Motor neuron (in vitro differentiated cells): ENCODE measurements at regions not wholly inside any gene's neighbourhood (a gene's known extent, or its start where the extent isn't known, plus 50 kb on each side); places are given as distances from the start of the nearest gene placed in this dataset.
A peak's percentile ranks its signal among the peaks of the same experiment; 100 is the strongest.
"Not testable (repeated sequence)": the region's sequence is repeated elsewhere in the genome, so short reads cannot be mapped to it uniquely, and the experiment has no call there.

ENCODE experiments used
- ATAC-seq, 8 experiments: fragments of 200-7000 bp; cut with Tn5 transposase; replicated peaks in 6 of 8; 2 replicates each; pipeline ENCODE4 v1.8.0; 2021; ENCODE audit warnings: mild to moderate bottlenecking in 8 of 8, moderate library complexity in 8 of 8
- H3K27ac ChIP-seq, 2 donors: fragments of 250-450 bp; sonication (Bioruptor Pico); 2 replicates each; pipeline ENCODE4 v1.9.0; 2021; ENCODE audit warnings: antibody characterized with exemption in 2 of 2, mild to moderate bottlenecking in 2 of 2, moderate library complexity in 1 of 2
- H3K4me1 ChIP-seq, 2 donors: fragments of 250-450 bp; sonication (Bioruptor Pico); replicated peaks in 1 of 2; 2 replicates each; pipeline ENCODE4 v1.6.1; 2021; ENCODE audit warnings: antibody characterized with exemption in 2 of 2, mild to moderate bottlenecking in 2 of 2, moderate library complexity in 1 of 2
- H3K4me3 ChIP-seq, 5 donors: fragments of 250-450 bp; sonication (Bioruptor Pico); 2 replicates each; pipeline ENCODE4 v1.9.0; 2021; ENCODE audit warnings: antibody characterized with exemption in 5 of 5, mild to moderate bottlenecking in 5 of 5, moderate library complexity in 4 of 5
- WGBS, 10 experiments: fragments of 450-650 bp; shearing (Covaris generic); methylation state at CpG; one replicate each; pipeline ENCODE4 v1.0.0; 2022; 5-methylcytosine and 5-hydroxymethylcytosine counted together
- in situ Hi-C, 9 experiments: fragments of 400-800 bp; cut with MboI; loops; one replicate each; pipeline ENCODE4 v1.15.0; 2021; ENCODE audit warnings: low sequenced_read_pairs in 9 of 9, low pct_unique_long_range_greater_than_20kb in 2 of 9; ENCODE audit not compliant: unreplicated experiment in 9 of 9

DNA sequence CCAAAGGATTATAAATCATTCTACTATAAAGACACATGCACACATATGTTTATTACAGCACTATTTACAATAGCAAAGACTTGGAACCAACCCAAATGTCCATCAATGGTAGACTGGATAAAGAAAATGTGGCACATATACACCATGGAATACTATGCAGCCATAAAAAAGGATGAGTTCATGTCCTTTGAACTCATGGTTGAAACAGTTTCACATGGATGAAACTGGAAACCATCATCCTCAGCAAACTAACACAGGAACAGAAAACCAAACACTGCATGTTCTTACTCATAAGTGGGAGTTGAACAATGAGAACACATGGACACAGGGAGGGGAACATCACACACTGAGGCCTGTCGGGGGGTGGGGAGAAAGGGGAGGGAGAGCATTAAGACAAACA lies 116.2 kb upstream of the FOXB1 start:
- H3K4me1 ChIP-seq = peaks cover 12 to 19% of the 10 kb centered on the region in 2 donors
- H3K27ac ChIP-seq, in situ Hi-C loops, H3K4me3 ChIP-seq, ATAC-seq: not testable (repeated sequence)
- WGBS, 10 experiments = no CpG with 5 or more reads among the region's 1 CpG

DNA sequence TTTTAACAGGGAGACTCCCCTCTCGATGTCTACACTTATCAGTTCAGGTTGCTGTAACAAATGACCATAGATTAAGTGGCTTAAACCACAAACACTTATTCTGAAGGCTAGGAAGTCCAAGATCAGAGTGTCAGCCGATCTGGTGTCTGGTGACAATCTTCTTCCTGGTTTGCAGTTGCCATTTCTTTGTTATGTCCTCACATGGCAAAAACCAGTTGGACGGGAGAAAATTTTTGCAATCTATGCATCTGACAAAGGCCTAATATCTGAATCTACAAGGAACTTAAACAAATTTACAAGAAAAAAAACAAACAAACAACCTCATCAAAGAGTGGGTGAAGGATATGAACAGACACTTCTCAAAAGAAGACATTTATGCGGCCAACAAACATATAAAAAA lies 116.9 kb upstream of the FOXB1 start:
- Histone ChIP-seq H3K27ac (no peak overlapping the region), H3K4me3 (no peak overlapping the region), H3K4me1 (peaks cover 12 to 19% of the 10 kb centered on the region in 2 donors)
- 39 to 94% (median 84%) methylated on average over 2 to 4 of the region's 4 CpGs for WGBS, 10 experiments
- in situ Hi-C loops = no loop called here
- ATAC-seq = no peak

DNA sequence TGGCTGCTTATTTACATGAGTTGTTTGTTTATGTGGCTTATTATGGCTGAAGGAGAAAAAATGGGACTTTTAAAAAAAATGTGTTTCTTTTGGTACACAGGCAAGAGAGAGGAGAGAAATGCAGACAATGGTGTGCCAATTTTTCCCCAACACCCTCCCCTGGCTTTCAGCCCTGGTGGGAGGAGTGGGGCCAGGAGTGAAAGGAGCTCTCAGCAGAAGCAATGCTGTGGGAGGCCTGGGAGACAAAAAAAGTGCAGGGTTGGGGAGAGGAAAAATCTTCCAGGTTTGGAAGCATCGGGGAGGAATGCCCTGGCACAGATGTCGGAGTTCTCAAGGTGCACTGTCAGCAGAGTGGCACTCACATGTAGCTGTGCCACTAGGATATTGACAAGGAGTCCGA lies 117.7 kb upstream of the FOXB1 start:
- in situ Hi-C loops = no loop called here
- Histone ChIP-seq H3K4me1 (peaks cover 12 to 23% of the 10 kb centered on the region in 2 donors), H3K4me3 (no peak overlapping the region), H3K27ac (no peak overlapping the region)
- 0 to 72% (median 33%) methylated on average over 1 to 2 of the region's 3 CpGs; no CpG with 5 or more reads in 2 of the 10 experiments for WGBS, 10 experiments
- ATAC-seq = peak in 4 of 8 experiments; percentile 2 to 11 (median 6)

DNA sequence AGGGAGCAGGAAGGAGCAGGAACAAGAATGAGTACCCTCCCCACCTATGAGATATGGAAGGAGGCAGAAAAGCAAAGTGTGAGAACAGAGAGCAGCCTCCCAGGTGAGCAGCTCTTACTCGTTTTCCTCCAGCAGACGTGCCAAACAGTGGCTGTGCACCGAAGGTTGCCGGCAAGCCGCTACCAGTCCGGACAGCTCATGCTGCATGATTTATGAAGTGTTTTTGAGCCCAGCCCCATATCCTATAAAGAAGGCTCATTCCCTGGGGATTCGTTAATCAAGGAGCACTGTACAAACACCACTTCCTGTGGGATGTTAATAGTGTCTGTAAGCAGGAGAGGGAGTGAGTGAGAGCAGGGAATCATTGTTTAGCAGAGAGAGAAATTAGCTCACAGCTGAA lies 118.3 kb upstream of the FOXB1 start:
- Histone ChIP-seq H3K27ac (no peak overlapping the region), H3K4me1 (peaks cover 12 to 23% of the 10 kb centered on the region in 2 donors), H3K4me3 (peak overlapping the region in 2 of 5 donors; percentile 6 to 14)
- peak; percentile 45 to 100 (median 98) for ATAC-seq
- in situ Hi-C loops = no loop called here
- WGBS, 10 experiments = 0 to 40% (median 2%) methylated on average over 1 to 6 of the region's 7 CpGs; no CpG with 5 or more reads in 4 of the 10 experiments

DNA sequence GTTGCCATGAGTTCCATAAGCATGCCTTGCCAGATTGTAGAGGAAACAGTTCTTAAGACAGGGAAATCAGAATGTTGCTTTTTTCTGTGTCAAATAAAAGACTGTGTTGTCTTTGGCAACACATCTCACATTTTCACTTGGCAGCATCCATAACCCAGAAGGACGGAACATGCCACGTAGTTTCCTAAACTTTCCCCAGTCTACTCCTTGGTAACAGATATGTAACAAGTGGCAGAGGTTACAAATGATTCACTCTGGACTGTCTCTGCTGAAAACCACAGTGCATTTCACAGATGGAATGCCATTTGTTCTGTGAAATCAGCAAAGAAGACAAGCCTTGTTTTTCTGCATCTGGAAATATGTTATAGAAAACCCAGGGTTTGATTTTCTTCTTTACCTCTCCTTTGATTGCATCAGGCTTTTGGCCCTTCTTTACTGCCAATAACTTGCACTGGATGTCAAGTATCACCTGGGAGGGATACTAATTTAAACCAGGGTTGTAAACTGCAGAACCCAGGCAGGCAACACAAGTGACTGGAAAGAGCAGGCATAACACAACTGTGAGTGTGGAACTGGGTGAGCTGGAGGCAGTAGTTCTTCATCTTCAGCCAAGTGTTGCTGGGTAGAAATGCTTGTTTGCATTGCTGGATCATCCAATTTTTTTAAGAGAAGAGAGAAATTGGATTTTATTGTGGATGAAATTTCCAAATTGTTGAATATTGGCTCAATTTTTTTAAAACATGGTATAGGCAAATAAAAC lies 124.4 kb upstream of the FOXB1 start:
- peak in 2 of 8 experiments; percentile 51 to 94 for ATAC-seq
- 80 to 100% (median 90%) methylated on average over 1 to 2 of the region's 2 CpGs; no CpG with 5 or more reads in 5 of the 10 experiments for WGBS, 10 experiments
- Histone ChIP-seq H3K4me3 (no peak overlapping the region), H3K4me1 (peaks cover 8 to 21% of the 10 kb centered on the region in 2 donors), H3K27ac (no peak overlapping the region)
- in situ Hi-C loops = no loop called here

DNA sequence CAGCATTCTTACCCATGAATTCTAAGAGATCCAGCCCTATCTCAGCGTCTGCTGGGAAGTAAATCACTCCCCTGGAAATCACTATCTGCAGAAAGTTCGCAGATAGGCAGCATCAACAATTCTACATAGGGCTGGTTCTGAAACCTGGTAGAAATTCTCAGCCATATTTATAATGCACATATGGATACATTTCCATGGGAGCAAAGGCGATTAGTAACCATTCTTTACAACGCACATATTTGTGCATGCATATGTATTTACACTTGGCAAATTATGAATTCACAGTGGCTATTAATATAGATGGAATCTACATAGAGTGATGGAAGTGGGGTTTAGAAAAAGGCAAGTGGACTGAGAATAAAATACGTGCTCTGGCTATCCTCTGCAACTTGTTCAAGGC lies 128.0 kb upstream of the FOXB1 start:
- Histone ChIP-seq H3K4me1 (peaks cover 17 to 19% of the 10 kb centered on the region in 2 donors), H3K27ac (no peak overlapping the region), H3K4me3 (no peak overlapping the region)
- 0 to 82% (median 70%) methylated on average over 2 to 5 of the region's 5 CpGs for WGBS, 10 experiments
- ATAC-seq = peak in 4 of 8 experiments; percentile 56 to 92 (median 74)
- in situ Hi-C loops = no loop called here

DNA sequence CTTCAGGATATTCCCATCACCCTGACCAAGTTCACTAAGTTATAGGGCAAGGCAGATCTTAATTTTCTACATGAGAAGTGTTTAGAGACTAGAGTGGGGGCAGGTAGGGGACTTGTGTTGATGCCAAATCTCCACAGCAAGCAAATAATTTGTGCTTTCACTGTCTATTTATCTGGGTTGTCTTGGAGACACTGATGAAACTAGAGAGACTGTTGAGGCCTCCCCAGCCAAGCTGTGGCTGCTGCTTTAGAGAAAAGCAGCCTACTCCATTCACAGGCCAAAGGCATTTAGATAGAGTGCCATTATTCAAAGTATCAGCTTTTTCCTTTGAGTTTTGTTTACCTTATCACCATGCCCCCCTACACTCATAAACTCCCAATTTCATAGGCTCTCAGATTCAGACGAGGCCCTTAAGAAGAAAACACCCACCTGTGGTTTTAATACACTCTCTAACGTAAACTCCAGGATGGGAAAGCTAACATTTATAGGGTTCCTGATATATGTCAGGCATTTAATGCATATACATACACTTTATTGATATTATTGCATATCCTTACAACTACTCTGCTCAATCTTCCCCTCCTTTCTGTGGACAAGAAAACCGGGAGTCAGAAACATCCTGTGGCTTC lies 130.4 kb upstream of the FOXB1 start:
- in situ Hi-C loops = no loop called here
- 20 to 89% (median 78%) methylated on average over 1 to 3 of the region's 3 CpGs for WGBS, 10 experiments
- H3K27ac ChIP-seq = no peak overlapping the region
- peaks cover 6 to 11% of the 10 kb centered on the region in 2 donors for H3K4me1 ChIP-seq
- no peak overlapping the region for H3K4me3 ChIP-seq
- ATAC-seq = peak in 4 of 8 experiments; percentile 36 to 99 (median 66)

DNA sequence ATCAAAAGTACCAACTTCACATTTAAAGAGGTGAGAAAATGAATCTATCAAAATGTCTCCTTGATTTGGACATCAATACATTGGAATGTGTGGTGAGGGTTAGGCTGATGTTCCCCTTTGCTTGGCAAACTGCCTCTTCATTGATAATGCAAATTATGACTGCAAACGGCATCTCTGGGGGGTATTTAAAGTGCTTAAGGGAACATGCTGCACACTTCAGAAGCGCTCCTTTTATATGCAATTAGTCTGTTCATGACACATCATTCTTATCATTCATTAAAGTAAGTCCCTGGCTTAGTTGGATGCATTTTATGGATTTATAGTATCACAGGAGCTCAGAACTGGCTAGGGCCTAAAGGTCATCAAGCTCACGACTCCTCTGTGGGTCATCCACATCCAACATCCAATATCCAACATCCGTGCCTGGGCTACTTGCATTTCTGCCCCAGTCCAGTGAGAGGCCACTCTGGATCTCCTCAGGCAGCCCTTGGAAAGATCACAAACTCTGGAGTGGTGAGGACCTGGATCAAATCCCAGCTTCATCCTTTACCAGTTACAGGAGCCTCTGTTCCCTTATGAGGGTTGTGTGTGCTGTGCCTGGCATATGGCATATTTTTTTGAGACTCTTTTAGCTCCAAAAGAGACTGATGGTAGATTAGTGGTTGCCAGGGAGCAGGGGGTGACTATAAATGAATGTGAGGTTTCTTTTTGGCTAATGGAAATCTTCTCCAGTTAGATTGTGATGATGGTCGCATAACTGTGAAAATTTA lies 136.8 kb upstream of the FOXB1 start:
- WGBS, 10 experiments = 36 to 83% (median 64%) methylated on average over 2 to 4 of the region's 5 CpGs; no CpG with 5 or more reads in 2 of the 10 experiments
- in situ Hi-C loops = no loop called here

DNA sequence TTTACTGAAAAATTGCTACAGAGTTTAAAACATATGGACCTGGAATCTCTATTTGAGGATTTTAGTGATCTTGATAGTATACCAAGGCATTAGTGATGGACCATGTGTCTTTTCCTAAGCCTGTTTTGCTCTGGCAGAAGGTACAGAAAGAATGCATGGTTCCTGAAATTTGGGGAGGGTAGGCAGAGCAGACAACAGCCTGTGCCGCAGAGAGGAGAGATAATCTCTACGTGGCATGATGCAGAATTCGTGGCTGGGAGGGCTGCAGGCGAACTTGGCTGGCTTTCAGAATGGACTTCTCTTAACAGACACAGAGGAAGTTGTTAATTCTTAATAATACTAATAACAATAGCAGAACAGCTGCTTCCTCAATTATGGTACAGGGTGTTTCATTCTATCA lies 137.5 kb upstream of the FOXB1 start:
- ATAC-seq = no peak
- peaks cover 8 to 15% of the 10 kb centered on the region in 2 donors for H3K4me1 ChIP-seq
- H3K4me3 ChIP-seq = no peak overlapping the region
- in situ Hi-C loops = no loop called here
- 20 to 73% (median 49%) methylated on average over 2 to 4 of the region's 4 CpGs; no CpG with 5 or more reads in 3 of the 10 experiments for WGBS, 10 experiments
- H3K27ac ChIP-seq = no peak overlapping the region

More for the DNA sequence above, 136.8 kb upstream of the FOXB1 start:
- H3K4me1 ChIP-seq = peaks cover 8 to 11% of the 10 kb centered on the region in 2 donors
- no peak overlapping the region for H3K4me3 ChIP-seq
- no peak for ATAC-seq
- H3K27ac ChIP-seq = no peak overlapping the region

DNA sequence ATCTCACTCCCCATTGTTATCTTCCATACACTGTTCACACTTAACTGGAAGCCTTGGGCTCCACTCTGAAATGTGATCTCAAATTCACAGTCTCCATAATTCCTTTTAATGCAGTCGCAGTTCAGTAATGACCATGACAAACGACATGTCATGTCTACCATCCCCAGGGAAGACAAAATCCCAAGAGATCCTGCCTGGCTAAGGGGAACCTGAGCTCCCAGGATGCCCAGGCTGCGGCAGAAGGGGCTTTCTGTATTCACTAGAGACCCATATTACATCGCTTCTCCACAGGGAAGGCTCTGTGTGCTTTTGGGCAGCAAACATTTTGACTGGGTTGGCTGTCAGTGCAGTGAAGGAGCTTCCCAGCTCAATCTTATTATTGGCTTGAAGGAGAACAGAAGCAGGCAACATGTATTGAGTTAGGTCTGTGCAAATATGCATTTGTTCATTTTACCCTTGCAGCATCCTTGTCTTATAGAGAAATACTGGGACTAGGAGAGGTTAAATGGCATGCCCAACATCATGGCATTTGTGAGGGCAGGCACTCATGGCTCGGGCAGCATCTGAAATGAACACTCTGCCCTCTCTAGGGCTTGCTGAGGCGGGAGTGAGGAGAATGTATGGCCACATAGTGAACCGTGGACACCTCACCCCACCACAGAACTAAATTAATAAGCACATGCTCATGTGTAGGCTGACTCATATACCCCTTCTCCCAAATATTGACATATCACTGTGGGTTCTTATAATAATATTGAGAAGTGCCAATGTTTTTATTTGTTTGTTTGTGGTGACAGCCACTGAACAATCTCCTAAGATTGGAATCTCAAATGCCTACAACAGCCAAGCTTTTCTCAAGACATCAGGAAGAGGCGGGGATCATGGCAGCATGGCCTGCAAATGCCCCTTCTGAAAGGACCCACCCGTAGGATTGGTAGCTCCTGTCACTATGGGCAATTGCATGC lies 141.6 kb upstream of the FOXB1 start:
- in situ Hi-C loops = no loop called here
- Histone ChIP-seq H3K4me1 (peaks cover 7 to 11% of the 10 kb centered on the region in 2 donors), H3K27ac (no peak overlapping the region), H3K4me3 (no peak overlapping the region)
- WGBS, 10 experiments = 0 to 100% (median 76%) methylated on average over 1 to 6 of the region's 9 CpGs; no CpG with 5 or more reads in 1 of the 10 experiments
- no peak for ATAC-seq

DNA sequence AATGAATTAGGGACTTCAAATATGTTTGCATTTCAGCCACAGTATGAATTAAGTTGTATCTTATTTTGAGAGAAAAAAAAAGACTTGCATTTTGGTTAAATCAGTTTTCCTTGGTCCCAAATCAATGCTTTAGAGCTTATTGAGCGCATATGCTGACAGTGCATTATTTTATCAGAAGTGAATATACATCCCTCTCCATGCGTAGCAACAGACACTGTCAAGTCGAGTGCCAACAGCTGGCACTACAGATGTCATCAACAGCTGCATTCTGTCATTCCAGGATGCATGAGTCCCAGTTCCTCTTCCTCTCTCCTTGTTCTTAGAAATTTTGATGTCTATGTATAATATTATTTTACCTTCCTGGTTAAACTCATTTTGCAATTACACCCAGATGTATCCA lies 156.1 kb upstream of the FOXB1 start:
- Histone ChIP-seq H3K4me1 (peaks cover 0 to 12% of the 10 kb centered on the region in 2 donors), H3K4me3 (no peak overlapping the region), H3K27ac (no peak overlapping the region)
- in situ Hi-C loops = no loop called here
- peak in 1 of 8 experiments; percentile 29 for ATAC-seq
- 30 to 100% (median 83%) methylated on average over 1 to 3 of the region's 3 CpGs; no CpG with 5 or more reads in 1 of the 10 experiments for WGBS, 10 experiments

DNA sequence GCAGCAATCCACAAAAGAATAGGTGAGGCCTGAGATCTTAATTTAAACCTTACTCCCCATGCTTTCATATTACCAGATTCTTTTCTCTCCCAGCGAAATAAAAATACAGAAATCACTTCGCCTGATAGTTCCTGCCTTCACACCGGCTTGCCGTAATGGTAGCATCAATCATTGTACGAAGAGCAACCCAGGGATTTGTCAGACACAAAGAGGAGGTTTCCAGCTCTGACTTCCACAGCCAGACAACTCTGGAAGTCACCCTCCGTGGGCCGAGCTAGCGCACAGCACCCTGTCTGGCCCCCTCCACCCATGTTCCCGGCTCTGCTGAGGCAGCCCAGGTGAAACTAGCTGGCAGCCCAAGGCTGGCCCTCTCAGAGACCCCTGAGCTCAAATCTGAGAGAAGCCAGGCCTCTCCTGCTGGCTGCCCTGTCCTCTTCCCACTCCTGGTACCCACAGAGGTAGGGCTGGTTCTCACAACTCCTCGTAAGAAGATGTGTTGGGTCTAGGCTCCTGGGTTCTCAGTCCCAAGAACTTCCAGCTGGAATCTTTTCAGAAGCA lies 156.9 kb upstream of the BNIP2 start:
- Histone ChIP-seq H3K4me3 (no peak overlapping the region), H3K4me1 (peaks cover 0 to 12% of the 10 kb centered on the region in 2 donors), H3K27ac (no peak overlapping the region)
- in situ Hi-C loops = no loop called here
- WGBS, 10 experiments = 29 to 100% (median 81%) methylated on average over 1 to 10 of the region's 10 CpGs; no CpG with 5 or more reads in 5 of the 10 experiments
- ATAC-seq = peak in 5 of 8 experiments; percentile 44 to 82 (median 68)
